ENCODE measurements at regions not wholly inside any gene's neighbourhood (a gene's known extent, or its start where the extent isn't known, plus 50 kb on each side); places are given as distances from the start of the nearest gene placed in this dataset.

- TF ChIP-seq CTCF (IDR thresholded peaks at IDR 0.05) (no peak), POLR2A (IDR thresholded peaks at IDR 0.05) (no peak)
Measured at GRCh38 chr6:15898693-15899092, 230.2 kb upstream of the MYLIP start.

Measured in right lobe of liver (tissue), 4 donors.